H9 (cell line): ENCODE measurements at regions not wholly inside any gene's neighbourhood (a gene's known extent, or its start where the extent isn't known, plus 50 kb on each side); places are given as distances from the start of the nearest gene placed in this dataset.

Source experiments
- DNase-seq: peaks from one replicate; pipeline ENCODE4 v3.0.0-alpha.2; 2017
- H2AFZ ChIP-seq: one replicate; pipeline ENCODE4 v1.6.1; 2013; ENCODE audit warnings: mild to moderate bottlenecking, low read length, control low read depth, moderate library complexity
- H2AK5ac ChIP-seq: 2 replicates; pipeline ENCODE4 v1.6.1; 2013; ENCODE audit warnings: low read length, control low read depth, mixed read lengths; ENCODE audit not compliant: insufficient read length
- H2BK120ac ChIP-seq: one replicate; pipeline ENCODE4 v1.6.1; 2013; ENCODE audit warnings: low read depth, mild to moderate bottlenecking, low read length, control low read depth, inconsistent platforms; ENCODE audit not compliant: poor library complexity, severe bottlenecking
- H2BK12ac ChIP-seq: 2 replicates; pipeline ENCODE4 v1.6.1; 2013; ENCODE audit warnings: low read length, control low read depth, mixed read lengths, low read depth; ENCODE audit not compliant: insufficient read length
- H2BK15ac ChIP-seq: 2 replicates; pipeline ENCODE4 v1.6.1; 2013; ENCODE audit warnings: low read depth, low read length, control low read depth
- H2BK20ac ChIP-seq: one replicate; pipeline ENCODE4 v1.6.1; 2013; ENCODE audit warnings: low read depth, mild to moderate bottlenecking, low read length, control low read depth, inconsistent platforms; ENCODE audit not compliant: poor library complexity, severe bottlenecking
- H2BK5ac ChIP-seq: 2 replicates; pipeline ENCODE4 v1.6.1; 2013; ENCODE audit warnings: low read length, control low read depth, mixed read lengths; ENCODE audit not compliant: insufficient read length
- H3K14ac ChIP-seq: 2 replicates; pipeline ENCODE4 v1.6.1; 2013; ENCODE audit warnings: low read length, control low read depth; ENCODE audit not compliant: insufficient read depth
- H3K18ac ChIP-seq: 2 replicates; pipeline ENCODE4 v1.6.1; 2013; ENCODE audit warnings: low read depth, mild to moderate bottlenecking, mixed read lengths, low read length, control low read depth; ENCODE audit not compliant: insufficient read length
- H3K23ac ChIP-seq: 2 replicates; pipeline ENCODE4 v1.6.1; 2013; ENCODE audit warnings: low read length, control low read depth, mixed read lengths, low read depth; ENCODE audit not compliant: insufficient read length
- H3K23me2 ChIP-seq: 2 replicates; pipeline ENCODE4 v1.6.1; 2013; ENCODE audit warnings: low read depth, mild to moderate bottlenecking, mixed read lengths, low read length, control low read depth; ENCODE audit not compliant: insufficient read length, poor library complexity, severe bottlenecking
- H3K27ac ChIP-seq: 2 replicates; pipeline ENCODE4 v1.5.1; 2013; ENCODE audit warnings: low read length, control low read depth, mixed read lengths, low read depth; ENCODE audit not compliant: insufficient read length
- H3K27me3 ChIP-seq: 2 replicates; pipeline ENCODE4 v1.6.1; 2013; ENCODE audit warnings: low read length, control low read depth, inconsistent platforms; ENCODE audit not compliant: insufficient read depth
- H3K4ac ChIP-seq: 2 replicates; pipeline ENCODE4 v1.6.1; 2013; ENCODE audit warnings: low read depth, mild to moderate bottlenecking, control low read depth, inconsistent platforms, low read length, moderate library complexity
- H3K4me1 ChIP-seq: 2 replicates; pipeline ENCODE4 v1.6.1; 2013; ENCODE audit warnings: low read length, control low read depth, inconsistent platforms; ENCODE audit not compliant: insufficient read depth
- H3K4me2 ChIP-seq: 2 replicates; pipeline ENCODE4 v1.6.1; 2013; ENCODE audit warnings: low read length, control low read depth, mixed read lengths; ENCODE audit not compliant: insufficient read length, insufficient read depth
- H3K56ac ChIP-seq: 2 replicates; pipeline ENCODE4 v1.6.1; 2013; ENCODE audit warnings: low read depth, mild to moderate bottlenecking, mixed read lengths, low read length, control low read depth; ENCODE audit not compliant: insufficient read length
- H3K79me1 ChIP-seq: 2 replicates; pipeline ENCODE4 v1.6.1; 2013; ENCODE audit warnings: low read depth, mild to moderate bottlenecking, moderate library complexity, low read length, control low read depth, inconsistent platforms; ENCODE audit not compliant: insufficient read depth, poor library complexity, severe bottlenecking
- H3K79me2 ChIP-seq: 2 replicates; pipeline ENCODE4 v1.6.1; 2013; ENCODE audit warnings: low read length, control low read depth, inconsistent platforms; ENCODE audit not compliant: insufficient read depth
- H3K9ac ChIP-seq: 2 replicates; pipeline ENCODE4 v1.6.1; 2013; ENCODE audit warnings: low read length, control low read depth, mixed read lengths; ENCODE audit not compliant: insufficient read length; ENCODE audit errors: extremely low read depth
- H3K9me3 ChIP-seq: one replicate; pipeline ENCODE4 v1.6.1; 2013; ENCODE audit warnings: low read depth, low read length, inconsistent platforms; ENCODE audit not compliant: control insufficient read depth
- H3T11ph ChIP-seq: one replicate; pipeline ENCODE4 v1.6.1; 2013; ENCODE audit warnings: mild to moderate bottlenecking, low read length, control low read depth, inconsistent platforms
- H4K20me1 ChIP-seq: one replicate; pipeline ENCODE4 v1.6.1; 2013; ENCODE audit not compliant: control insufficient read depth, insufficient read length, insufficient read depth
- H4K5ac ChIP-seq: 2 replicates; pipeline ENCODE4 v1.6.1; 2013; ENCODE audit warnings: low read depth, mild to moderate bottlenecking, mixed read lengths, low read length, control low read depth; ENCODE audit not compliant: insufficient read length
- H4K8ac ChIP-seq: replicated peaks from 2 replicates; pipeline ENCODE4 v1.6.1; 2013; ENCODE audit warnings: low read length, control low read depth, mixed read lengths, low read depth; ENCODE audit not compliant: insufficient read length
- H4K91ac ChIP-seq: 2 replicates; pipeline ENCODE4 v1.6.1; 2013; ENCODE audit warnings: low read depth, mild to moderate bottlenecking, moderate library complexity, mixed read lengths, low read length, control low read depth; ENCODE audit not compliant: insufficient read length
- H3K27ac Mint-ChIP-seq, 3 experiments: 2 replicates in 2 of 3; 3 replicates in 1 of 3; pipeline ENCODE4 v1.8.0; 2020 to 2021; ENCODE audit warnings: mixed read lengths in 3 of 3, mild to moderate bottlenecking in 1 of 3, moderate library complexity in 1 of 3
- H3K27me3 Mint-ChIP-seq: 2 replicates; pipeline ENCODE4 v1.8.0; 2021; ENCODE audit warnings: low read depth, mild to moderate bottlenecking, moderate library complexity, mixed read lengths
- H3K36me3 Mint-ChIP-seq, 3 experiments: 2 replicates in 2 of 3; 3 replicates in 1 of 3; pipeline ENCODE4 v1.8.0; 2020 to 2021; ENCODE audit warnings: low read depth in 3 of 3, mixed read lengths in 3 of 3; ENCODE audit not compliant: insufficient read depth in 1 of 3
- H3K4me1 Mint-ChIP-seq, 2 experiments: 2 replicates each; pipeline ENCODE4 v1.8.0; 2020; ENCODE audit warnings: mixed read lengths in 2 of 2
- H3K4me3 Mint-ChIP-seq, 2 experiments: 2 replicates in 1 of 2; 3 replicates in 1 of 2; pipeline ENCODE4 v1.8.0; 2020 to 2021; ENCODE audit warnings: mild to moderate bottlenecking in 2 of 2, mixed read lengths in 2 of 2, moderate library complexity in 1 of 2
- H3K9me3 Mint-ChIP-seq, 2 experiments: 2 replicates in 1 of 2; 3 replicates in 1 of 2; pipeline ENCODE4 v1.8.0; 2020; ENCODE audit warnings: mild to moderate bottlenecking in 2 of 2, mixed read lengths in 2 of 2, moderate library complexity in 1 of 2
- CTCF ChIP-seq: fragments of 200-600 bp; sonication (generic); conservative IDR thresholded peaks from 3 replicates; pipeline ENCODE4 v1.8.0; 2021; ENCODE audit warnings: antibody characterized with exemption, mild to moderate bottlenecking

GRCh38 chr1:217117973-217118465, 394.8 kb upstream of the ESRRG start:
- no peak overlapping the region for H4K5ac ChIP-seq
- no peak overlapping the region for H3K18ac ChIP-seq
- H4K8ac ChIP-seq = no peak overlapping the region
- Mint-ChIP-seq H3K27me3 (peaks cover 4% of the 10 kb centered on the region), H3K4me3 (no peak overlapping the region), H3K36me3 (no peaks in the 10 kb centered on the region), H3K27ac (no peak overlapping the region), H3K4me1 (peaks cover 0 to 3% of the 10 kb centered on the region in 2 experiments; a peak in 1 of 4 replicates), H3K9me3 (no peaks in the 10 kb centered on the region)
- H3K23me2 ChIP-seq = no peaks in the 10 kb centered on the region
- TF ChIP-seq CTCF = no peak
- no peak overlapping the region for H3K9ac ChIP-seq
- no peak overlapping the region for H3K27ac ChIP-seq
- H2AK5ac ChIP-seq = no peak overlapping the region
- no peak overlapping the region for H3K56ac ChIP-seq
- no peaks in the 10 kb centered on the region for H3K4me1 ChIP-seq
- DNase-seq = no peak
- no peak overlapping the region for H3K14ac ChIP-seq
- no peak overlapping the region for H2BK20ac ChIP-seq
- no peak overlapping the region for H3K23ac ChIP-seq
- no peak overlapping the region for H2BK15ac ChIP-seq
- no peaks in the 10 kb centered on the region for H3K79me1 ChIP-seq
- no peak overlapping the region for H2BK5ac ChIP-seq
- no peaks in the 10 kb centered on the region for H3K79me2 ChIP-seq
- no peak overlapping the region for H3T11ph ChIP-seq
- H3K4me2 ChIP-seq = no peak overlapping the region
- no peak overlapping the region for H2AFZ ChIP-seq
- H4K20me1 ChIP-seq = no peaks in the 10 kb centered on the region
- H2BK12ac ChIP-seq = no peak overlapping the region
- no peaks in the 10 kb centered on the region for H3K9me3 ChIP-seq
- H4K91ac ChIP-seq = no peak overlapping the region
- H3K27me3 ChIP-seq = no peaks in the 10 kb centered on the region; the same call in 1 of the 2 replicates
- H3K4ac ChIP-seq = no peak overlapping the region
- no peak overlapping the region for H2BK120ac ChIP-seq
